C4-2B (cell line): ENCODE measurements at regions not wholly inside any gene's neighbourhood (a gene's known extent, or its start where the extent isn't known, plus 50 kb on each side); places are given as distances from the start of the nearest gene placed in this dataset.

ENCODE experiments used
- CTCF ChIP-seq: fragments of 450-650 bp; conservative IDR thresholded peaks from 2 replicates; pipeline ENCODE4 v1.5.1; 2017; ENCODE audit warnings: mild to moderate bottlenecking
- ZFX ChIP-seq: fragments of 450-650 bp; IDR thresholded peaks from 2 replicates; pipeline ENCODE4 v1.6.1; 2017

GRCh38 chrX:140440876-140441275, 64.0 kb downstream of the SOX3 start:
- TF ChIP-seq CTCF (no peak), ZFX (no peak)
